ENCODE measurements at regions not wholly inside any gene's neighbourhood (a gene's known extent, or its start where the extent isn't known, plus 50 kb on each side); places are given as distances from the start of the nearest gene placed in this dataset.

- no peak overlapping the region for H3K27ac ChIP-seq (replicated peaks)
- TF ChIP-seq SPI1 (IDR thresholded peaks at IDR 0.05; ENCODE audit: borderline replicate concordance, low read depth) = no peak
- TF ChIP-seq, protein P1, sequence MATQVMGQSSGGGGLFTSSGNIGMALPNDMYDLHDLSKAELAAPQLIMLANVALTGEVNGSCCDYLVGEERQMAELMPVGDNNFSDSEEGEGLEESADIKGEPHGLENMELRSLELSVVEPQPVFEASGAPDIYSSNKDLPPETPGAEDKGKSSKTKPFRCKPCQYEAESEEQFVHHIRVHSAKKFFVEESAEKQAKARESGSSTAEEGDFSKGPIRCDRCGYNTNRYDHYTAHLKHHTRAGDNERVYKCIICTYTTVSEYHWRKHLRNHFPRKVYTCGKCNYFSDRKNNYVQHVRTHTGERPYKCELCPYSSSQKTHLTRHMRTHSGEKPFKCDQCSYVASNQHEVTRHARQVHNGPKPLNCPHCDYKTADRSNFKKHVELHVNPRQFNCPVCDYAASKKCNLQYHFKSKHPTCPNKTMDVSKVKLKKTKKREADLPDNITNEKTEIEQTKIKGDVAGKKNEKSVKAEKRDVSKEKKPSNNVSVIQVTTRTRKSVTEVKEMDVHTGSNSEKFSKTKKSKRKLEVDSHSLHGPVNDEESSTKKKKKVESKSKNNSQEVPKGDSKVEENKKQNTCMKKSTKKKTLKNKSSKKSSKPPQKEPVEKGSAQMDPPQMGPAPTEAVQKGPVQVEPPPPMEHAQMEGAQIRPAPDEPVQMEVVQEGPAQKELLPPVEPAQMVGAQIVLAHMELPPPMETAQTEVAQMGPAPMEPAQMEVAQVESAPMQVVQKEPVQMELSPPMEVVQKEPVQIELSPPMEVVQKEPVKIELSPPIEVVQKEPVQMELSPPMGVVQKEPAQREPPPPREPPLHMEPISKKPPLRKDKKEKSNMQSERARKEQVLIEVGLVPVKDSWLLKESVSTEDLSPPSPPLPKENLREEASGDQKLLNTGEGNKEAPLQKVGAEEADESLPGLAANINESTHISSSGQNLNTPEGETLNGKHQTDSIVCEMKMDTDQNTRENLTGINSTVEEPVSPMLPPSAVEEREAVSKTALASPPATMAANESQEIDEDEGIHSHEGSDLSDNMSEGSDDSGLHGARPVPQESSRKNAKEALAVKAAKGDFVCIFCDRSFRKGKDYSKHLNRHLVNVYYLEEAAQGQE (IDR thresholded peaks at IDR 0.05; ENCODE audit: insufficient replicate concordance, low read depth) = no peak
- no peak for TF ChIP-seq POLR2AphosphoS5 (IDR thresholded peaks at IDR 0.05; ENCODE audit: low read depth)
- no peak for TF ChIP-seq CTCF (IDR thresholded peaks at IDR 0.05; ENCODE audit: insufficient read depth, low read length)
- no peak for TF ChIP-seq GABPA (IDR thresholded peaks at IDR 0.05; ENCODE audit: low read depth)
- H3K27me3 ChIP-seq (ENCODE audit: insufficient read depth, poor library complexity, severe bottlenecking) = no peaks in the 10 kb centered on the region
- no peak overlapping the region for H3K4me3 ChIP-seq (replicated peaks; ENCODE audit: insufficient read depth, low read length)
- DNase-seq (ENCODE audit: low read depth in 1 of 2, low spot score in 1 of 2) = no peak
Observed at GRCh38 chr2:13779996-13780395, 852.5 kb upstream of the LRATD1 start.

- Histone ChIP-seq H3K27me3 (ENCODE audit: insufficient read depth, poor library complexity, severe bottlenecking) (no peaks in the 10 kb centered on the region), H3K27ac (replicated peaks) (no peak overlapping the region), H3K4me3 (replicated peaks; ENCODE audit: insufficient read depth, low read length) (no peak overlapping the region)
- DNase-seq (ENCODE audit: low read depth in 1 of 2, low spot score in 1 of 2) = no peak
- no peak for TF ChIP-seq SPI1 (IDR thresholded peaks at IDR 0.05; ENCODE audit: borderline replicate concordance, low read depth)
Observed at GRCh38 chr2:13791019-13791547, 841.4 kb upstream of the LRATD1 start.

- H3K4me3 ChIP-seq (replicated peaks; ENCODE audit: insufficient read depth, low read length) = no peak overlapping the region
- TF ChIP-seq CTCF (IDR thresholded peaks at IDR 0.05; ENCODE audit: insufficient read depth, low read length) (no peak), POLR2AphosphoS5 (IDR thresholded peaks at IDR 0.05; ENCODE audit: low read depth) (no peak), GABPA (IDR thresholded peaks at IDR 0.05; ENCODE audit: low read depth) (no peak), SPI1 (IDR thresholded peaks at IDR 0.05; ENCODE audit: borderline replicate concordance, low read depth) (no peak)
- TF ChIP-seq, protein P1 (IDR thresholded peaks at IDR 0.05; ENCODE audit: insufficient replicate concordance, low read depth) = no peak
- no peaks in the 10 kb centered on the region for H3K27me3 ChIP-seq (ENCODE audit: insufficient read depth, poor library complexity, severe bottlenecking)
Observed at GRCh38 chr2:13806539-13806938, 826.0 kb upstream of the LRATD1 start.

DNA sequence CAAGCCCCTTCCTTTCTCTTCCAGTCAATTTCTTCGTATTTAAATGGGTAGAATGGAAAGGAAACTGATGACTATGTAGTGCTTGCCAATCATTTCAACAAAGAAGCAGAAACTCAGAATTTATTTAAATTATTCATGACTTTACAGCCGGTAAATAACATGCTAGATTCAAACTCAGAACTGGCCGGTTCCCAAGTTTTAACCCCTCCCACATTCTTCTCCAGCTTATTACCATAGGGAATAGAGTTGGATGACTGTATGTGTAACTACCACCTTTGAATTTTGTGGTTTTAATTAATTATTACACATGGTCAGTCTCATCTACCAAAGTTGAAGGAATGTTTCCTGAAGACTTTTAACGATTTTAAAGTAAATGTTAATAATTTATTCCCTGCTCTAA lies 819.3 kb upstream of the LRATD1 start:
- Histone ChIP-seq H3K27me3 (ENCODE audit: insufficient read depth, poor library complexity, severe bottlenecking) (no peaks in the 10 kb centered on the region), H3K27ac (replicated peaks) (no peak overlapping the region), H3K4me3 (replicated peaks; ENCODE audit: insufficient read depth, low read length) (no peak overlapping the region)
- no peak for TF ChIP-seq GABPA (IDR thresholded peaks at IDR 0.05; ENCODE audit: low read depth)
- no peak for DNase-seq (ENCODE audit: low read depth in 1 of 2, low spot score in 1 of 2)

More at GRCh38 chr2:13806539-13806938, 826.0 kb upstream of the LRATD1 start:
- no peak overlapping the region for H3K27ac ChIP-seq (replicated peaks)
- DNase-seq (ENCODE audit: low read depth in 1 of 2, low spot score in 1 of 2) = no peak

GRCh38 chr2:13818002-13818401 lies 814.5 kb upstream of the LRATD1 start:
- H3K27ac ChIP-seq (replicated peaks) = no peak overlapping the region
- no peak for TF ChIP-seq CTCF (IDR thresholded peaks at IDR 0.05; ENCODE audit: insufficient read depth, low read length)
- TF ChIP-seq POLR2AphosphoS5 (IDR thresholded peaks at IDR 0.05; ENCODE audit: low read depth) = no peak
- no peak for TF ChIP-seq SPI1 (IDR thresholded peaks at IDR 0.05; ENCODE audit: borderline replicate concordance, low read depth)
- TF ChIP-seq GABPA (IDR thresholded peaks at IDR 0.05; ENCODE audit: low read depth) = no peak
- TF ChIP-seq, protein P1 (IDR thresholded peaks at IDR 0.05; ENCODE audit: insufficient replicate concordance, low read depth) = no peak
- no peak overlapping the region for H3K4me3 ChIP-seq (replicated peaks; ENCODE audit: insufficient read depth, low read length)
- H3K27me3 ChIP-seq (ENCODE audit: insufficient read depth, poor library complexity, severe bottlenecking) = no peaks in the 10 kb centered on the region
- no peak for DNase-seq (ENCODE audit: low read depth in 1 of 2, low spot score in 1 of 2)
